ENCODE measurements at regions not wholly inside any gene's neighbourhood (a gene's known extent, or its start where the extent isn't known, plus 50 kb on each side); places are given as distances from the start of the nearest gene placed in this dataset.
"Not testable (repeated sequence)": the region's sequence is repeated elsewhere in the genome, so short reads cannot be mapped to it uniquely, and the experiment has no call there.

- H3K9me3 Mint-ChIP-seq, result peaks cover 0 to 4% of the 10 kb centered on the region in 2 donors
- DNase-seq (ENCODE audit: low spot score in 2 of 2), result no peak
Measured at GRCh38 chr11:96707273-96707672, 317.5 kb downstream of the JRKL start.

GRCh38 chr11:96708219-96708878 lies 318.5 kb downstream of the JRKL start:
- Mint-ChIP-seq H3K9me3 (peaks cover 0 to 4% of the 10 kb centered on the region in 2 donors), H3K27ac (no peak overlapping the region), H3K36me3 (no peaks in the 10 kb centered on the region)
- no peak for ATAC-seq
- no peak for DNase-seq (ENCODE audit: low spot score in 2 of 2)

More at GRCh38 chr11:96707273-96707672, 317.5 kb downstream of the JRKL start:
- no peak for ATAC-seq
- Mint-ChIP-seq H3K36me3 (no peaks in the 10 kb centered on the region), H3K27ac (no peak overlapping the region)

GRCh38 chr11:96713301-96713700 lies 323.5 kb downstream of the JRKL start:
- no peak overlapping the region for H3K27ac Mint-ChIP-seq
- ATAC-seq (no peak), DNase-seq (ENCODE audit: low spot score in 2 of 2) (no peak)
- peaks cover 5 to 8% of the 10 kb centered on the region in 2 donors for H3K9me3 Mint-ChIP-seq
- no peaks in the 10 kb centered on the region for H3K36me3 Mint-ChIP-seq

GRCh38 chr11:96714689-96715088 lies 324.9 kb downstream of the JRKL start:
- ATAC-seq (no peak), DNase-seq (ENCODE audit: low spot score in 2 of 2) (no peak)
- no peak overlapping the region for H3K27ac Mint-ChIP-seq
- no peaks in the 10 kb centered on the region for H3K36me3 Mint-ChIP-seq
- H3K9me3 Mint-ChIP-seq, result peaks cover 5 to 8% of the 10 kb centered on the region in 2 donors

- no peak for DNase-seq (ENCODE audit: low spot score in 2 of 2)
- H3K27ac Mint-ChIP-seq, result no peak overlapping the region
- no peaks in the 10 kb centered on the region for H3K36me3 Mint-ChIP-seq
- peaks cover 5 to 8% of the 10 kb centered on the region in 2 donors for H3K9me3 Mint-ChIP-seq
- ATAC-seq, result no peak
Measured at GRCh38 chr11:96715208-96715607, 325.4 kb downstream of the JRKL start.

- no peak for ATAC-seq
- no peak overlapping the region for H3K27ac Mint-ChIP-seq
- no peaks in the 10 kb centered on the region for H3K36me3 Mint-ChIP-seq
- DNase-seq (ENCODE audit: low spot score in 2 of 2), result no peak
- peaks cover 3 to 11% of the 10 kb centered on the region in 2 donors for H3K9me3 Mint-ChIP-seq
Measured at GRCh38 chr11:96736601-96737000, 346.8 kb downstream of the JRKL start.

GRCh38 chr11:96738311-96738710 lies 348.5 kb downstream of the JRKL start:
- Mint-ChIP-seq H3K9me3 (peaks cover 3 to 10% of the 10 kb centered on the region in 2 donors), H3K27ac (no peak overlapping the region), H3K36me3 (no peaks in the 10 kb centered on the region)
- ATAC-seq (no peak), DNase-seq (ENCODE audit: low spot score in 2 of 2) (no peak)

GRCh38 chr11:96741068-96741467 lies 351.3 kb downstream of the JRKL start:
- no peak for DNase-seq (ENCODE audit: low spot score in 2 of 2)
- Mint-ChIP-seq H3K36me3 (no peaks in the 10 kb centered on the region), H3K27ac (no peak overlapping the region), H3K9me3 (peaks cover 3 to 10% of the 10 kb centered on the region in 2 donors)
- no peak for ATAC-seq

- ATAC-seq (no peak), DNase-seq (ENCODE audit: low spot score in 2 of 2) (no peak)
- Mint-ChIP-seq H3K27ac (no peak overlapping the region), H3K36me3 (no peaks in the 10 kb centered on the region), H3K9me3 (peaks cover 0 to 4% of the 10 kb centered on the region in 2 donors)
Measured at GRCh38 chr11:96744697-96745096, 354.9 kb downstream of the JRKL start.

- Mint-ChIP-seq H3K36me3 (no peaks in the 10 kb centered on the region), H3K27ac (no peak overlapping the region), H3K9me3 (no peaks in the 10 kb centered on the region)
- ATAC-seq, result no peak
- no peak for DNase-seq (ENCODE audit: low spot score in 2 of 2)
Measured at GRCh38 chr11:96748639-96749370, 359.0 kb downstream of the JRKL start.

GRCh38 chr11:96751807-96752206 lies 362.0 kb downstream of the JRKL start:
- ATAC-seq; H3K9me3 Mint-ChIP-seq; H3K27ac Mint-ChIP-seq; H3K36me3 Mint-ChIP-seq; DNase-seq (ENCODE audit: low spot score in 2 of 2): not testable (repeated sequence)

GRCh38 chr11:96752221-96752620 lies 362.4 kb downstream of the JRKL start:
- Mint-ChIP-seq H3K27ac (no peak overlapping the region), H3K36me3 (no peaks in the 10 kb centered on the region), H3K9me3 (peaks cover 4 to 5% of the 10 kb centered on the region in 2 donors)
- no peak for ATAC-seq
- no peak for DNase-seq (ENCODE audit: low spot score in 2 of 2)

- DNase-seq (ENCODE audit: low spot score in 2 of 2) (no peak), ATAC-seq (no peak)
- Mint-ChIP-seq H3K27ac (no peak overlapping the region), H3K9me3 (peaks cover 4 to 5% of the 10 kb centered on the region in 2 donors), H3K36me3 (no peaks in the 10 kb centered on the region)
Measured at GRCh38 chr11:96753997-96754396, 364.2 kb downstream of the JRKL start.

GRCh38 chr11:96755209-96755608 lies 365.4 kb downstream of the JRKL start:
- no peak overlapping the region for H3K27ac Mint-ChIP-seq
- no peaks in the 10 kb centered on the region for H3K36me3 Mint-ChIP-seq
- ATAC-seq (no peak), DNase-seq (ENCODE audit: low spot score in 2 of 2) (no peak)
- H3K9me3 Mint-ChIP-seq, result peaks cover 4 to 5% of the 10 kb centered on the region in 2 donors

GRCh38 chr11:96755752-96756151 lies 365.9 kb downstream of the JRKL start:
- ATAC-seq, result no peak

GRCh38 chr11:96758957-96759356 lies 369.1 kb downstream of the JRKL start:
- no peak for DNase-seq (ENCODE audit: low spot score in 2 of 2)
- no peak overlapping the region for H3K27ac Mint-ChIP-seq
- no peaks in the 10 kb centered on the region for H3K36me3 Mint-ChIP-seq
- no peak for ATAC-seq
- peaks cover 5 to 6% of the 10 kb centered on the region in 2 donors for H3K9me3 Mint-ChIP-seq

More at GRCh38 chr11:96755752-96756151, 365.9 kb downstream of the JRKL start:
- DNase-seq (ENCODE audit: low spot score in 2 of 2), result no peak
- Mint-ChIP-seq H3K36me3 (no peaks in the 10 kb centered on the region), H3K9me3 (peaks cover 4 to 5% of the 10 kb centered on the region in 2 donors), H3K27ac (no peak overlapping the region)

GRCh38 chr11:96760306-96760705 lies 370.5 kb downstream of the JRKL start:
- DNase-seq (ENCODE audit: low spot score in 2 of 2) (no peak), ATAC-seq (no peak)
- no peak overlapping the region for H3K27ac Mint-ChIP-seq
- H3K9me3 Mint-ChIP-seq, result peaks cover 0 to 3% of the 10 kb centered on the region in 2 donors
- no peaks in the 10 kb centered on the region for H3K36me3 Mint-ChIP-seq

- Mint-ChIP-seq H3K9me3 (peaks cover 0 to 3% of the 10 kb centered on the region in 2 donors), H3K36me3 (no peaks in the 10 kb centered on the region), H3K27ac (no peak overlapping the region)
- ATAC-seq (no peak), DNase-seq (ENCODE audit: low spot score in 2 of 2) (no peak)
Measured at GRCh38 chr11:96760815-96761214, 371.0 kb downstream of the JRKL start.
